Endothelial cell of umbilical vein (primary cell): ENCODE measurements at regions not wholly inside any gene's neighbourhood (a gene's known extent, or its start where the extent isn't known, plus 50 kb on each side); places are given as distances from the start of the nearest gene placed in this dataset.

ENCODE experiments used
- BruUV-seq: library from RNA; stranded (reverse); fragments of 400-500 nt; replicated peaks from 2 replicates; lab custom pipeline; 2021; lab: Mats Ljungman, UMichigan
- CTCF ChIA-PET: fragments of 300-600, 350-600 bp; sonication (Branson Sonifier 250); formaldehyde crosslinking; loops from one replicate; lab custom pipeline; 2021; ENCODE audit warnings: antibody characterized with exemption, inconsistent platforms; lab: Charles Lee
- POLR2A ChIA-PET: fragments of 300-600, 350-600 bp; sonication (Branson Sonifier 250); formaldehyde crosslinking; loops from one replicate; lab custom pipeline; 2021; ENCODE audit warnings: antibody characterized with exemption, inconsistent platforms; lab: Charles Lee
- DNase-seq: peaks from one replicate; pipeline ENCODE4 v3.0.0-alpha.2; 2011; ENCODE audit warnings: low read depth, low spot score
- FAIRE-seq: peaks from 2 replicates; lab custom pipeline; 2011; peaks lifted over from hg19 to GRCh38; lab: Jason Lieb, UNC
- H2AFZ ChIP-seq: 2 replicates; pipeline ENCODE4 v1.6.0; 2012; ENCODE audit warnings: low read depth, low read length, control low read depth, inconsistent platforms
- H3K27ac ChIP-seq: 2 replicates; pipeline ENCODE4 v1.5.1; 2011; ENCODE audit warnings: low read depth, mild to moderate bottlenecking, control low read depth, low read length, moderate library complexity; ENCODE audit not compliant: insufficient read depth
- H3K27me3 ChIP-seq, 2 experiments: 2 replicates each; pipeline versions ENCODE4 v1.6.0 to v1.6.1; 2011; ENCODE audit warnings: low read length in 2 of 2, mixed read lengths in 1 of 2; ENCODE audit not compliant: control insufficient read depth in 2 of 2, insufficient read depth in 2 of 2
- H3K36me3 ChIP-seq, 2 experiments: 2 replicates in 1 of 2; 3 replicates in 1 of 2; pipeline ENCODE4 v1.5.1; 2011; ENCODE audit warnings: low read length in 2 of 2, mild to moderate bottlenecking in 1 of 2, moderate library complexity in 1 of 2; ENCODE audit not compliant: control insufficient read depth in 2 of 2, insufficient read depth in 2 of 2; ENCODE audit errors: extremely low read depth in 1 of 2
- H3K4me1 ChIP-seq: 3 replicates; pipeline ENCODE4 v1.5.1; 2011; ENCODE audit warnings: mild to moderate bottlenecking, low read length; ENCODE audit not compliant: control insufficient read depth, insufficient read depth; ENCODE audit errors: extremely low read depth
- H3K4me2 ChIP-seq: 2 replicates; pipeline ENCODE4 v1.6.1; 2011; ENCODE audit warnings: low read length, control low read depth, mixed read lengths; ENCODE audit not compliant: insufficient read depth
- H3K4me3 ChIP-seq, 3 experiments: fragments of 200-600 bp in 1 of 3; sonication (generic), shearing (Covaris generic) in 1 of 3; replicated peaks in 1 of 3; 2 replicates each; pipeline ENCODE4 v1.5.1; 2011 to 2016; ENCODE audit warnings: control low read depth in 3 of 3, low read length in 3 of 3, mild to moderate bottlenecking in 2 of 3, inconsistent platforms in 1 of 3, low read depth in 1 of 3, moderate library complexity in 1 of 3; ENCODE audit not compliant: insufficient read depth in 1 of 3
- H3K79me2 ChIP-seq: 2 replicates; pipeline ENCODE4 v1.6.0; 2012; ENCODE audit warnings: low read length, inconsistent platforms; ENCODE audit not compliant: control insufficient read depth, insufficient read depth
- H3K9ac ChIP-seq: replicated peaks from 2 replicates; pipeline ENCODE3; 2011; ENCODE audit warnings: low read length, control low read depth; ENCODE audit not compliant: insufficient read depth; ENCODE audit errors: extremely low read depth
- H3K9me1 ChIP-seq: replicated peaks from 3 replicates; pipeline ENCODE4 v1.6.0; 2011; ENCODE audit warnings: mild to moderate bottlenecking, low read length; ENCODE audit not compliant: control insufficient read depth, insufficient read depth; ENCODE audit errors: extremely low read depth
- H3K9me3 ChIP-seq: replicated peaks from 2 replicates; pipeline ENCODE4 v1.5.1; 2012; ENCODE audit warnings: low read length, inconsistent platforms; ENCODE audit not compliant: control insufficient read depth, insufficient read depth
- H4K20me1 ChIP-seq: replicated peaks from 2 replicates; pipeline ENCODE3; 2011; ENCODE audit warnings: mild to moderate bottlenecking, low read length; ENCODE audit not compliant: control insufficient read depth, insufficient read depth; ENCODE audit errors: extremely low read depth
- EZH2 ChIP-seq: IDR thresholded peaks from 2 replicates; pipeline ENCODE4 v1.6.1; 2012; ENCODE audit warnings: borderline replicate concordance, low read depth, mild to moderate bottlenecking, moderate library complexity, low read length, inconsistent platforms; ENCODE audit not compliant: severe bottlenecking
- FOS ChIP-seq: IDR thresholded peaks from 2 replicates; pipeline ENCODE4 v1.6.1; 2011; ENCODE audit warnings: mild to moderate bottlenecking, low read length, moderate library complexity, borderline replicate concordance; ENCODE audit not compliant: insufficient read depth
- GATA2 ChIP-seq: IDR thresholded peaks from 2 replicates; pipeline ENCODE4 v1.7.0; 2011; ENCODE audit warnings: low read depth, mild to moderate bottlenecking, moderate library complexity, mixed read lengths, low read length; ENCODE audit not compliant: insufficient read length, insufficient read depth
- JUN ChIP-seq: IDR thresholded peaks from 2 replicates; pipeline ENCODE4 v1.6.1; 2011; ENCODE audit warnings: borderline replicate concordance, low read depth; ENCODE audit not compliant: insufficient read length, insufficient read depth
- MYC ChIP-seq: IDR thresholded peaks from one replicate; pipeline ENCODE4 v1.6.1; 2011; ENCODE audit warnings: mild to moderate bottlenecking, low read depth, low read length
- POLR2A ChIP-seq: IDR thresholded peaks from 2 replicates; pipeline ENCODE4 v1.6.1; 2012; ENCODE audit warnings: low read depth, mild to moderate bottlenecking, control low read depth, low read length
- POLR2AphosphoS5 ChIP-seq: IDR thresholded peaks from 2 replicates; pipeline ENCODE4 v1.6.1; 2012; ENCODE audit warnings: low read depth, mild to moderate bottlenecking, control low read depth, low read length, moderate library complexity; ENCODE audit not compliant: insufficient read depth
- dilution Hi-C: fragments of 300-500 bp; cut with MboI; formaldehyde crosslinking; loops from one replicate; pipeline ENCODE4 v1.15.0; 2019; ENCODE audit warnings: low sequenced_read_pairs; ENCODE audit not compliant: extremely low pct_ligation_motif_present
- intact Hi-C: fragments of 100-400 bp; cut with micrococcal nuclease; formaldehyde crosslinking; loops from one replicate; pipeline ENCODE4 v1.10.0; 2022
- TF ChIP-seq, protein P1 (sequence below), 2 donors: IDR thresholded peaks; 1 replicate in 1 of 2; 2 replicates in 1 of 2; pipeline ENCODE4 v1.5.1; 2011; ENCODE audit warnings: low read length in 2 of 2, mild to moderate bottlenecking in 2 of 2, moderate library complexity in 2 of 2, control low read depth in 1 of 2, inconsistent platforms in 1 of 2, low read depth in 1 of 2; ENCODE audit not compliant: insufficient read depth in 1 of 2; ENCODE audit errors: extremely low read depth in 1 of 2
- TF ChIP-seq, protein P2 (sequence below): IDR thresholded peaks from 2 replicates; pipeline ENCODE4 v1.6.1; 2011; ENCODE audit not compliant: insufficient read depth, insufficient read length

DNA sequence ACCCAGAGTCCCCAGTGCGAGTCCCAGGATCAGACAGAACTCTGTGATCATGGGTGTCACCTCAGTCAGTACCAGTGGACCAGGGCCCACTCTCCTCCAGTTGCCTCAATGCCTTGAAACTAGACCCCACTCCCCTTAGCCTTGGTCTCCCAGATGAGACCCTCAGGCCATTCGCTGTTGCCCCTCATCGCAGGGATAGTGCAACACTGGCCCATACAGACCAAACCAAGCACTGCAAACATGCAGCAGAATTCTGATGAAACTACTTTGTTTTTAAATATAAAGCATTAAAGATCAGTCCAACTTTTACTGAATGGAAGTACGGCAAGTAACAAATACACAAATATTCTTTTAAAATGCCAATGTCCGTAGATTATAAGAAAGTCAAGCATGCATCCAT is 101.2 kb upstream of the NT5E start:
- dilution Hi-C loops = no loop called here
- ChIA-PET CTCF (no interaction called here), POLR2A (no interaction called here)
- no peak for TF ChIP-seq JUN
- TF ChIP-seq, protein P1, sequence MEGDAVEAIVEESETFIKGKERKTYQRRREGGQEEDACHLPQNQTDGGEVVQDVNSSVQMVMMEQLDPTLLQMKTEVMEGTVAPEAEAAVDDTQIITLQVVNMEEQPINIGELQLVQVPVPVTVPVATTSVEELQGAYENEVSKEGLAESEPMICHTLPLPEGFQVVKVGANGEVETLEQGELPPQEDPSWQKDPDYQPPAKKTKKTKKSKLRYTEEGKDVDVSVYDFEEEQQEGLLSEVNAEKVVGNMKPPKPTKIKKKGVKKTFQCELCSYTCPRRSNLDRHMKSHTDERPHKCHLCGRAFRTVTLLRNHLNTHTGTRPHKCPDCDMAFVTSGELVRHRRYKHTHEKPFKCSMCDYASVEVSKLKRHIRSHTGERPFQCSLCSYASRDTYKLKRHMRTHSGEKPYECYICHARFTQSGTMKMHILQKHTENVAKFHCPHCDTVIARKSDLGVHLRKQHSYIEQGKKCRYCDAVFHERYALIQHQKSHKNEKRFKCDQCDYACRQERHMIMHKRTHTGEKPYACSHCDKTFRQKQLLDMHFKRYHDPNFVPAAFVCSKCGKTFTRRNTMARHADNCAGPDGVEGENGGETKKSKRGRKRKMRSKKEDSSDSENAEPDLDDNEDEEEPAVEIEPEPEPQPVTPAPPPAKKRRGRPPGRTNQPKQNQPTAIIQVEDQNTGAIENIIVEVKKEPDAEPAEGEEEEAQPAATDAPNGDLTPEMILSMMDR (IDR thresholded peaks at IDR 0.05; ENCODE audit: extremely low read depth in 1 of 2, insufficient read depth in 1 of 2, low read depth in 1 of 2, low read length in 2 of 2) = peak in 1 of 2 donors; percentile 34
- DNase-seq (no peak), FAIRE-seq (no peak)
- Histone ChIP-seq H3K79me2 (no peaks in the 10 kb centered on the region), H3K27ac (no peak overlapping the region), H3K4me1 (no peaks in the 10 kb centered on the region), H4K20me1 (no peaks in the 10 kb centered on the region), H3K4me3 (no peak overlapping the region), H3K9ac (no peak overlapping the region), H3K36me3 (no peaks in the 10 kb centered on the region), H3K27me3 (peaks cover 0 to 2% of the 10 kb centered on the region in 2 experiments), H2AFZ (no peak overlapping the region), H3K4me2 (no peak overlapping the region), H3K9me3 (no peaks in the 10 kb centered on the region), H3K9me1 (no peaks in the 10 kb centered on the region)
- BruUV-seq = no TSS peak
- intact Hi-C loops = no loop called here

DNA sequence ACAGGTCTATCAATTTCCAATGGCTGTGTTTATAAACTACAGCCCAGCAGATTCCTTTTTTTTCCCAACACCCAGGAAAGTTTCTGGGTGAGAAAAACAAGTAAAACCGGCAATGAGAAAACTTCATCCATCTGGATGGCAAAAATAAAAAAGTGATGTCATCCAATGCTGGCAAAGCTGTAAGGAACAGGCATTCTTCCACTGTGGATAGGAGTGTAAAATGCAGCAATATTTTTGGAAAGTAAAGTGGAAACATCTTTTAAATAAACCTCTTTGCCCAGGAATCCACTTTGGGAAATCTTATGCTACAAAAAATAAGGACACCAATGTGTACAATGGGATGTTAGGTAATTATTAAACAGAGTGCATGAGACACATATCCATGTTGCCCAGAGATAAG is 102.1 kb upstream of the NT5E start:
- Histone ChIP-seq H3K79me2 (no peaks in the 10 kb centered on the region), H2AFZ (no peak overlapping the region), H3K4me3 (no peak overlapping the region), H3K9me1 (no peaks in the 10 kb centered on the region), H3K9me3 (no peaks in the 10 kb centered on the region), H3K4me1 (no peaks in the 10 kb centered on the region), H3K27me3 (peaks cover 0 to 2% of the 10 kb centered on the region in 2 experiments), H4K20me1 (no peaks in the 10 kb centered on the region), H3K27ac (no peak overlapping the region), H3K9ac (no peak overlapping the region), H3K36me3 (no peaks in the 10 kb centered on the region), H3K4me2 (no peak overlapping the region)
- no peak for TF ChIP-seq GATA2
- TF ChIP-seq JUN = no peak
- no peak for TF ChIP-seq EZH2
- TF ChIP-seq POLR2A = no peak
- TF ChIP-seq, protein P1 (IDR thresholded peaks at IDR 0.05; ENCODE audit: extremely low read depth in 1 of 2, insufficient read depth in 1 of 2, low read depth in 1 of 2, low read length in 2 of 2) = no peak
- TF ChIP-seq, protein P2, sequence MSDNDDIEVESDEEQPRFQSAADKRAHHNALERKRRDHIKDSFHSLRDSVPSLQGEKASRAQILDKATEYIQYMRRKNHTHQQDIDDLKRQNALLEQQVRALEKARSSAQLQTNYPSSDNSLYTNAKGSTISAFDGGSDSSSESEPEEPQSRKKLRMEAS = no peak
- TF ChIP-seq MYC = no peak
- TF ChIP-seq FOS = no peak
- TF ChIP-seq POLR2AphosphoS5 = no peak
- DNase-seq (no peak), FAIRE-seq (no peak)
- no TSS peak for BruUV-seq
- ChIA-PET POLR2A (no interaction called here), CTCF (no interaction called here)
- intact Hi-C loops = no loop called here
- dilution Hi-C loops = no loop called here
